Endothelial cell of umbilical vein (primary cell): ENCODE measurements at regions not wholly inside any gene's neighbourhood (a gene's known extent, or its start where the extent isn't known, plus 50 kb on each side); places are given as distances from the start of the nearest gene placed in this dataset.

ENCODE experiments used
- BruUV-seq: library from RNA; stranded (reverse); fragments of 400-500 nt; replicated peaks from 2 replicates; lab custom pipeline; 2021; lab: Mats Ljungman, UMichigan
- CTCF ChIA-PET: fragments of 300-600, 350-600 bp; sonication (Branson Sonifier 250); formaldehyde crosslinking; loops from one replicate; lab custom pipeline; 2021; ENCODE audit warnings: antibody characterized with exemption, inconsistent platforms; lab: Charles Lee
- POLR2A ChIA-PET: fragments of 300-600, 350-600 bp; sonication (Branson Sonifier 250); formaldehyde crosslinking; loops from one replicate; lab custom pipeline; 2021; ENCODE audit warnings: antibody characterized with exemption, inconsistent platforms; lab: Charles Lee
- DNase-seq: peaks from one replicate; pipeline ENCODE4 v3.0.0-alpha.2; 2011; ENCODE audit warnings: low read depth, low spot score
- FAIRE-seq: peaks from 2 replicates; lab custom pipeline; 2011; peaks lifted over from hg19 to GRCh38; lab: Jason Lieb, UNC
- H2AFZ ChIP-seq: 2 replicates; pipeline ENCODE4 v1.6.0; 2012; ENCODE audit warnings: low read depth, low read length, control low read depth, inconsistent platforms
- H3K27ac ChIP-seq: 2 replicates; pipeline ENCODE4 v1.5.1; 2011; ENCODE audit warnings: low read depth, mild to moderate bottlenecking, control low read depth, low read length, moderate library complexity; ENCODE audit not compliant: insufficient read depth
- H3K27me3 ChIP-seq, 2 experiments: 2 replicates each; pipeline versions ENCODE4 v1.6.0 to v1.6.1; 2011; ENCODE audit warnings: low read length in 2 of 2, mixed read lengths in 1 of 2; ENCODE audit not compliant: control insufficient read depth in 2 of 2, insufficient read depth in 2 of 2
- H3K36me3 ChIP-seq, 2 experiments: 2 replicates in 1 of 2; 3 replicates in 1 of 2; pipeline ENCODE4 v1.5.1; 2011; ENCODE audit warnings: low read length in 2 of 2, mild to moderate bottlenecking in 1 of 2, moderate library complexity in 1 of 2; ENCODE audit not compliant: control insufficient read depth in 2 of 2, insufficient read depth in 2 of 2; ENCODE audit errors: extremely low read depth in 1 of 2
- H3K4me1 ChIP-seq: 3 replicates; pipeline ENCODE4 v1.5.1; 2011; ENCODE audit warnings: mild to moderate bottlenecking, low read length; ENCODE audit not compliant: control insufficient read depth, insufficient read depth; ENCODE audit errors: extremely low read depth
- H3K4me2 ChIP-seq: 2 replicates; pipeline ENCODE4 v1.6.1; 2011; ENCODE audit warnings: low read length, control low read depth, mixed read lengths; ENCODE audit not compliant: insufficient read depth
- H3K4me3 ChIP-seq, 3 experiments: fragments of 200-600 bp in 1 of 3; sonication (generic), shearing (Covaris generic) in 1 of 3; replicated peaks in 1 of 3; 2 replicates each; pipeline ENCODE4 v1.5.1; 2011 to 2016; ENCODE audit warnings: control low read depth in 3 of 3, low read length in 3 of 3, mild to moderate bottlenecking in 2 of 3, inconsistent platforms in 1 of 3, low read depth in 1 of 3, moderate library complexity in 1 of 3; ENCODE audit not compliant: insufficient read depth in 1 of 3
- H3K79me2 ChIP-seq: 2 replicates; pipeline ENCODE4 v1.6.0; 2012; ENCODE audit warnings: low read length, inconsistent platforms; ENCODE audit not compliant: control insufficient read depth, insufficient read depth
- H3K9ac ChIP-seq: replicated peaks from 2 replicates; pipeline ENCODE3; 2011; ENCODE audit warnings: low read length, control low read depth; ENCODE audit not compliant: insufficient read depth; ENCODE audit errors: extremely low read depth
- H3K9me1 ChIP-seq: replicated peaks from 3 replicates; pipeline ENCODE4 v1.6.0; 2011; ENCODE audit warnings: mild to moderate bottlenecking, low read length; ENCODE audit not compliant: control insufficient read depth, insufficient read depth; ENCODE audit errors: extremely low read depth
- H3K9me3 ChIP-seq: replicated peaks from 2 replicates; pipeline ENCODE4 v1.5.1; 2012; ENCODE audit warnings: low read length, inconsistent platforms; ENCODE audit not compliant: control insufficient read depth, insufficient read depth
- H4K20me1 ChIP-seq: replicated peaks from 2 replicates; pipeline ENCODE3; 2011; ENCODE audit warnings: mild to moderate bottlenecking, low read length; ENCODE audit not compliant: control insufficient read depth, insufficient read depth; ENCODE audit errors: extremely low read depth
- EZH2 ChIP-seq: IDR thresholded peaks from 2 replicates; pipeline ENCODE4 v1.6.1; 2012; ENCODE audit warnings: borderline replicate concordance, low read depth, mild to moderate bottlenecking, moderate library complexity, low read length, inconsistent platforms; ENCODE audit not compliant: severe bottlenecking
- FOS ChIP-seq: IDR thresholded peaks from 2 replicates; pipeline ENCODE4 v1.6.1; 2011; ENCODE audit warnings: mild to moderate bottlenecking, low read length, moderate library complexity, borderline replicate concordance; ENCODE audit not compliant: insufficient read depth
- MYC ChIP-seq: IDR thresholded peaks from one replicate; pipeline ENCODE4 v1.6.1; 2011; ENCODE audit warnings: mild to moderate bottlenecking, low read depth, low read length
- POLR2A ChIP-seq: IDR thresholded peaks from 2 replicates; pipeline ENCODE4 v1.6.1; 2012; ENCODE audit warnings: low read depth, mild to moderate bottlenecking, control low read depth, low read length
- POLR2AphosphoS5 ChIP-seq: IDR thresholded peaks from 2 replicates; pipeline ENCODE4 v1.6.1; 2012; ENCODE audit warnings: low read depth, mild to moderate bottlenecking, control low read depth, low read length, moderate library complexity; ENCODE audit not compliant: insufficient read depth
- dilution Hi-C: fragments of 300-500 bp; cut with MboI; formaldehyde crosslinking; loops from one replicate; pipeline ENCODE4 v1.15.0; 2019; ENCODE audit warnings: low sequenced_read_pairs; ENCODE audit not compliant: extremely low pct_ligation_motif_present
- intact Hi-C: fragments of 100-400 bp; cut with micrococcal nuclease; formaldehyde crosslinking; loops from one replicate; pipeline ENCODE4 v1.10.0; 2022
- TF ChIP-seq, protein P1 (sequence below), 2 donors: IDR thresholded peaks; 1 replicate in 1 of 2; 2 replicates in 1 of 2; pipeline ENCODE4 v1.5.1; 2011; ENCODE audit warnings: low read length in 2 of 2, mild to moderate bottlenecking in 2 of 2, moderate library complexity in 2 of 2, control low read depth in 1 of 2, inconsistent platforms in 1 of 2, low read depth in 1 of 2; ENCODE audit not compliant: insufficient read depth in 1 of 2; ENCODE audit errors: extremely low read depth in 1 of 2

DNA sequence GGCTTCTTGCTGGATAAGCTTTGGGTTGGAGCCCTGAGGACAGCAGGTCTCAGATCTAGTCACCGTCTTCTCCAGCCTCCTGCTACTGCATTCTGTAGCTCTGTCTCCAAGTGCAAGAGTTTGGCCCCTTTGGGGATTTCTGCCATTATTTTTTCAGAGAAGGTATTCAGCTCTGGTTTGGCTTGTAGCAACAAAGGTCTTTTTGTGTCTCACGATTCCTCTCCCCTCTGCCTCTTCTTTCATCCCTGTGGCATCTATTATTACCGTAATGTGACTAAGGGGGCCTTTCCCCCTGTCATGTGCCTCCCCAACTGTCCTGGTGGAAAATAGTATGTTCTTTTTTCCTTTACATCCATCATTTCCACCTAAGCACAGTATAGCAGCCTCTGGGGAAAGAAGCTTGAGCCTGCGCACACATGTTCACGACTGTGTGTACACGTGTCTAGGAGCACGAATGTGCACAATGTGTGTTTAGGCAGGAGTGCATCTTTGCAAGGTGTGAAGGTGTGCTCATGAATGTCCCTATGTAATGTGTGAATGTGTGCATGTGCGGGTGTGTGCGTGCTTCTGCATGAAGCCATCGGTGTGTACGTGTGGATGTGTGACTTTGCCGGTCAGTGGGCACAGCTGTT is 273.9 kb downstream of the ZNF536 start:
- Histone ChIP-seq H3K27ac (no peak overlapping the region), H3K36me3 (no peaks in the 10 kb centered on the region), H2AFZ (no peak overlapping the region), H3K9me3 (no peaks in the 10 kb centered on the region), H3K79me2 (no peaks in the 10 kb centered on the region), H3K4me3 (no peak overlapping the region), H3K4me1 (no peaks in the 10 kb centered on the region), H3K9ac (no peak overlapping the region), H4K20me1 (no peaks in the 10 kb centered on the region), H3K9me1 (no peaks in the 10 kb centered on the region), H3K27me3 (no peaks in the 10 kb centered on the region), H3K4me2 (no peak overlapping the region)
- CTCF ChIA-PET: no interaction called here
- intact Hi-C loops (no loop called here), dilution Hi-C loops (loop anchor here (25.0 kb wide), 1 partner anchor 909 kb away; no protein-coding TSS in a partner anchor)
- POLR2A ChIA-PET: no interaction called here
- FAIRE-seq (no peak), DNase-seq (no peak)
- BruUV-seq: no TSS peak
- no peak for TF ChIP-seq MYC

DNA sequence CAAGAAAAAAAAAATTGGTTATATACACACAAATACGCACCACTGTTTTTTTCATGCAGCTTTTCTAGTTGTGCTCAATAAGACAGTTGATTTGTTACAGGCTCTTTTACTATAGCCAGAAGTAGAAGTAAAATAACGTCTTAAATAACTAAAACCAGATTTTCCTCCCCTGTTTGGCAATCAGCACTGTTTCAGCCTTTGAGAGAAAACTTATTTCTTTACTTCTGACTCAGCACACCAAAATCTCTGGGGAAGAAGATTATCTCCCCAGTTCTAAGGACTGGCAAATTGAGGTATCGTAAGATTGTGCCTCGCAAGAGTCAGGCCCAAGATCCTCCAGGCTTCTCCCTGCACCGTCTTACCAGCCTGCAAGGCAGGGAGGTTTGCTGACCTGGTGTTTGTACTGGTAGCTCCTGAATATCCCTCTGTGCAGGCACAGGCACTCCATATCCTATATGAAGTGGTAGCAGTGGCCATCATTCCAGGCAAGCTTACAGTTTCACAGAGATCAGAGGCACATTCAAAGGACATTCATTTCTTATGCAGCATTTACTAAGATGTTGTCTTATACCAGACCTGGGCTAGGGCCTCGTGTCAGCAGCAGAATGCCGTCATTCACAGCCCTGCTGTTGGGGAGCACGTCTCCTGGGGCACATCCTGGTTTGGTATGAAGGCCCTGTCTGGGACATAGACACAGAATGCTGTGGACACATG is 268.2 kb downstream of the ZNF536 start:
- H4K20me1 ChIP-seq: no peaks in the 10 kb centered on the region
- H3K4me2 ChIP-seq: no peak overlapping the region
- dilution Hi-C loops: loop anchor here (25.0 kb wide), 1 partner anchor 903 kb away; no protein-coding TSS in a partner anchor
- no peaks in the 10 kb centered on the region for H3K9me1 ChIP-seq
- no peak overlapping the region for H3K4me3 ChIP-seq
- no TSS peak for BruUV-seq
- DNase-seq (no peak), FAIRE-seq (no peak)
- no peak overlapping the region for H2AFZ ChIP-seq
- H3K27me3 ChIP-seq: no peaks in the 10 kb centered on the region
- intact Hi-C loops: no loop called here
- TF ChIP-seq, protein P1, sequence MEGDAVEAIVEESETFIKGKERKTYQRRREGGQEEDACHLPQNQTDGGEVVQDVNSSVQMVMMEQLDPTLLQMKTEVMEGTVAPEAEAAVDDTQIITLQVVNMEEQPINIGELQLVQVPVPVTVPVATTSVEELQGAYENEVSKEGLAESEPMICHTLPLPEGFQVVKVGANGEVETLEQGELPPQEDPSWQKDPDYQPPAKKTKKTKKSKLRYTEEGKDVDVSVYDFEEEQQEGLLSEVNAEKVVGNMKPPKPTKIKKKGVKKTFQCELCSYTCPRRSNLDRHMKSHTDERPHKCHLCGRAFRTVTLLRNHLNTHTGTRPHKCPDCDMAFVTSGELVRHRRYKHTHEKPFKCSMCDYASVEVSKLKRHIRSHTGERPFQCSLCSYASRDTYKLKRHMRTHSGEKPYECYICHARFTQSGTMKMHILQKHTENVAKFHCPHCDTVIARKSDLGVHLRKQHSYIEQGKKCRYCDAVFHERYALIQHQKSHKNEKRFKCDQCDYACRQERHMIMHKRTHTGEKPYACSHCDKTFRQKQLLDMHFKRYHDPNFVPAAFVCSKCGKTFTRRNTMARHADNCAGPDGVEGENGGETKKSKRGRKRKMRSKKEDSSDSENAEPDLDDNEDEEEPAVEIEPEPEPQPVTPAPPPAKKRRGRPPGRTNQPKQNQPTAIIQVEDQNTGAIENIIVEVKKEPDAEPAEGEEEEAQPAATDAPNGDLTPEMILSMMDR (IDR thresholded peaks at IDR 0.05; ENCODE audit: extremely low read depth in 1 of 2, insufficient read depth in 1 of 2, low read depth in 1 of 2, low read length in 2 of 2): no peak
- TF ChIP-seq POLR2A (no peak), FOS (no peak), POLR2AphosphoS5 (no peak), EZH2 (no peak)
- no peaks in the 10 kb centered on the region for H3K9me3 ChIP-seq
- no peaks in the 10 kb centered on the region for H3K4me1 ChIP-seq
- no peak overlapping the region for H3K27ac ChIP-seq
- no peak overlapping the region for H3K9ac ChIP-seq
- ChIA-PET CTCF (no interaction called here), POLR2A (no interaction called here)
- no peaks in the 10 kb centered on the region for H3K36me3 ChIP-seq
- H3K79me2 ChIP-seq: no peaks in the 10 kb centered on the region
